H1 (cell line): ENCODE measurements at regions not wholly inside any gene's neighbourhood (a gene's known extent, or its start where the extent isn't known, plus 50 kb on each side); places are given as distances from the start of the nearest gene placed in this dataset.

ENCODE experiments used
- CTCF ChIA-PET: fragments of 300-600 bp; sonication (Branson Sonifier 250); formaldehyde crosslinking; loops from one replicate; lab custom pipeline; 2021; ENCODE audit not compliant: partially characterized antibody; lab: Charles Lee
- POLR2A ChIA-PET: fragments of 300-600 bp; sonication (Branson Sonifier 250); formaldehyde crosslinking; loops from one replicate; lab custom pipeline; 2021; ENCODE audit warnings: inconsistent platforms; ENCODE audit not compliant: partially characterized antibody; lab: Charles Lee
- DNase-seq, 2 experiments: peaks; one replicate each; pipeline versions ENCODE4 v3.0.0 to v3.0.0-alpha.2; 2010 to 2022; ENCODE audit warnings: low spot score in 2 of 2, low read depth in 1 of 2, mixed read lengths in 1 of 2
- FAIRE-seq: peaks from 2 replicates; lab custom pipeline; 2011; peaks lifted over from hg19 to GRCh38; lab: Jason Lieb, UNC
- H2AFZ ChIP-seq: 2 replicates; pipeline ENCODE4 v1.8.1; 2012; ENCODE audit warnings: low read length, inconsistent platforms
- H2AK5ac ChIP-seq: 2 replicates; pipeline ENCODE4 v1.6.1; 2013; ENCODE audit warnings: low read depth, low read length
- H2BK120ac ChIP-seq: replicated peaks from 2 replicates; pipeline ENCODE3; 2013; ENCODE audit warnings: low read depth, low read length, inconsistent platforms
- H2BK12ac ChIP-seq: 2 replicates; pipeline ENCODE4 v1.6.1; 2013; ENCODE audit warnings: low read depth, low read length
- H2BK15ac ChIP-seq: 2 replicates; pipeline ENCODE4 v1.6.1; 2013; ENCODE audit warnings: low read length
- H2BK20ac ChIP-seq: 2 replicates; pipeline ENCODE4 v1.6.1; 2013; ENCODE audit warnings: low read length
- H2BK5ac ChIP-seq: 2 replicates; pipeline ENCODE4 v1.6.1; 2013; ENCODE audit warnings: low read depth, low read length
- H3K14ac ChIP-seq: 2 replicates; pipeline ENCODE4 v1.6.1; 2013; ENCODE audit warnings: inconsistent platforms; ENCODE audit not compliant: insufficient read length
- H3K18ac ChIP-seq: 2 replicates; pipeline ENCODE4 v1.6.1; 2013; ENCODE audit warnings: low read length; ENCODE audit errors: extremely low read depth
- H3K23ac ChIP-seq: 2 replicates; pipeline ENCODE4 v1.6.1; 2013; ENCODE audit warnings: inconsistent platforms; ENCODE audit not compliant: insufficient read length
- H3K23me2 ChIP-seq: 2 replicates; pipeline ENCODE4 v1.6.1; 2013; ENCODE audit warnings: low read depth, low read length
- H3K27ac ChIP-seq: 2 replicates; pipeline ENCODE4 v1.6.1; 2011; ENCODE audit warnings: low read depth, low read length, inconsistent platforms
- H3K27me3 ChIP-seq, 4 experiments: replicated peaks in 1 of 4; 1 replicate in 1 of 4; 2 replicates in 3 of 4; pipeline versions ENCODE4 v1.6.1 to v1.8.1; 2011 to 2013; ENCODE audit warnings: low read length in 3 of 4, mild to moderate bottlenecking in 3 of 4, inconsistent platforms in 2 of 4, mixed read lengths in 2 of 4, moderate library complexity in 1 of 4; ENCODE audit not compliant: control insufficient read depth in 3 of 4, insufficient read depth in 3 of 4; ENCODE audit errors: extremely low read depth in 1 of 4
- H3K36me3 ChIP-seq, 4 experiments: 2 replicates each; pipeline versions ENCODE4 v1.6.1 to v1.8.1; 2011 to 2013; ENCODE audit warnings: mild to moderate bottlenecking in 4 of 4, low read length in 3 of 4, moderate library complexity in 2 of 4, control low read depth in 1 of 4, inconsistent platforms in 1 of 4; ENCODE audit not compliant: insufficient read depth in 4 of 4, control insufficient read depth in 2 of 4
- H3K4ac ChIP-seq: replicated peaks from 2 replicates; pipeline ENCODE3; 2013; ENCODE audit warnings: low read length, low read depth, mixed read lengths, inconsistent platforms; ENCODE audit not compliant: insufficient read length
- H3K4me1 ChIP-seq, 4 experiments: replicated peaks in 1 of 4; 1 replicate in 1 of 4; 2 replicates in 3 of 4; pipeline versions ENCODE4 v1.6.1 to v1.8.1; 2011 to 2013; ENCODE audit warnings: low read length in 3 of 4, inconsistent platforms in 2 of 4, mixed read lengths in 1 of 4; ENCODE audit not compliant: insufficient read depth in 4 of 4, control insufficient read depth in 3 of 4
- H3K4me2 ChIP-seq, 2 experiments: 2 replicates each; pipeline versions ENCODE4 v1.6.1 to v1.8.1; 2011 to 2013; ENCODE audit warnings: low read depth in 2 of 2, low read length in 2 of 2, control low read depth in 1 of 2, inconsistent platforms in 1 of 2, mild to moderate bottlenecking in 1 of 2; ENCODE audit not compliant: insufficient read depth in 1 of 2
- H3K4me3 ChIP-seq, 4 experiments: fragments of 200-600, 300-600 bp in 1 of 4; sonication (generic), shearing (Covaris generic), sonication (Bioruptor Twin) in 1 of 4; 2 replicates each; pipeline versions ENCODE4 v1.5.1 to v1.8.1; 2011 to 2016; ENCODE audit warnings: low read length in 4 of 4, low read depth in 3 of 4, control low read depth in 2 of 4, inconsistent platforms in 2 of 4, mild to moderate bottlenecking in 2 of 4, mixed read lengths in 1 of 4, moderate library complexity in 1 of 4; ENCODE audit not compliant: insufficient read depth in 2 of 4; ENCODE audit errors: extremely low read depth in 1 of 4
- H3K56ac ChIP-seq: replicated peaks from 2 replicates; pipeline ENCODE3; 2013; ENCODE audit warnings: low read depth, mild to moderate bottlenecking, mixed read lengths, low read length, inconsistent platforms; ENCODE audit not compliant: insufficient read length
- H3K79me1 ChIP-seq: 2 replicates; pipeline ENCODE4 v1.6.1; 2013; ENCODE audit warnings: low read depth, low read length, control low read depth
- H3K79me2 ChIP-seq, 2 experiments: 2 replicates each; pipeline versions ENCODE4 v1.6.1 to v1.8.1; 2012 to 2013; ENCODE audit warnings: low read length in 2 of 2, mild to moderate bottlenecking in 2 of 2, inconsistent platforms in 1 of 2; ENCODE audit not compliant: insufficient read depth in 2 of 2, control insufficient read depth in 1 of 2
- H3K9ac ChIP-seq, 4 experiments: replicated peaks in 1 of 4; 1 replicate in 1 of 4; 2 replicates in 3 of 4; pipeline versions ENCODE4 v1.6.1 to v1.8.1; 2011 to 2013; ENCODE audit warnings: low read depth in 3 of 4, low read length in 3 of 4, control low read depth in 2 of 4, mild to moderate bottlenecking in 2 of 4, moderate library complexity in 2 of 4, inconsistent platforms in 1 of 4; ENCODE audit errors: extremely low read depth in 1 of 4
- H3K9me3 ChIP-seq, 2 experiments: 2 replicates each; pipeline versions ENCODE4 v1.6.1 to v1.8.1; 2012 to 2013; ENCODE audit warnings: mild to moderate bottlenecking in 2 of 2, moderate library complexity in 2 of 2, control low read depth in 1 of 2, inconsistent platforms in 1 of 2, low read depth in 1 of 2, low read length in 1 of 2, mixed read lengths in 1 of 2; ENCODE audit not compliant: insufficient read depth in 2 of 2
- H4K20me1 ChIP-seq, 2 experiments: replicated peaks in 1 of 2; 2 replicates each; pipeline versions ENCODE3 to v1.8.1; 2011 to 2013; ENCODE audit warnings: inconsistent platforms in 2 of 2, low read length in 2 of 2, mild to moderate bottlenecking in 1 of 2; ENCODE audit not compliant: insufficient read depth in 2 of 2, control insufficient read depth in 1 of 2
- H4K5ac ChIP-seq: 2 replicates; pipeline ENCODE4 v1.6.1; 2013; ENCODE audit warnings: low read length, low read depth, mixed read lengths, inconsistent platforms; ENCODE audit not compliant: insufficient read length
- H4K8ac ChIP-seq: 2 replicates; pipeline ENCODE4 v1.8.0; 2013; ENCODE audit warnings: mild to moderate bottlenecking, moderate library complexity, low read length, inconsistent platforms; ENCODE audit not compliant: insufficient read depth; ENCODE audit errors: extremely low read depth
- H4K91ac ChIP-seq: replicated peaks from 2 replicates; pipeline ENCODE3; 2013; ENCODE audit warnings: low read length, mixed read lengths, inconsistent platforms; ENCODE audit not compliant: insufficient read length
- ATF3 ChIP-seq: IDR thresholded peaks from 2 replicates; pipeline ENCODE4 v1.6.1; 2011; ENCODE audit warnings: low read depth, mild to moderate bottlenecking, low read length; ENCODE audit not compliant: insufficient read depth
- BCL11A ChIP-seq, 2 experiments: IDR thresholded peaks; one replicate each; pipeline ENCODE4 v1.6.1; 2011; ENCODE audit warnings: low read depth in 2 of 2, low read length in 2 of 2, mild to moderate bottlenecking in 2 of 2
- EP300 ChIP-seq, 2 experiments: IDR thresholded peaks; 1 replicate in 1 of 2; 2 replicates in 1 of 2; pipeline ENCODE4 v1.6.1; 2011 to 2012; ENCODE audit warnings: low read depth in 2 of 2, low read length in 2 of 2, mild to moderate bottlenecking in 2 of 2, borderline replicate concordance in 1 of 2, inconsistent platforms in 1 of 2, moderate library complexity in 1 of 2
- GABPA ChIP-seq: IDR thresholded peaks from 2 replicates; pipeline ENCODE4 v1.6.1; 2011; ENCODE audit warnings: mild to moderate bottlenecking, low read length, moderate library complexity, borderline replicate concordance; ENCODE audit not compliant: insufficient read depth
- GTF2F1 ChIP-seq: IDR thresholded peaks from 2 replicates; pipeline ENCODE4 v1.6.1; 2012; ENCODE audit warnings: low read depth, low read length, improper control_type of control experiment, borderline replicate concordance
- HDAC6 ChIP-seq: IDR thresholded peaks from one replicate; pipeline ENCODE4 v1.7.1; 2012; ENCODE audit warnings: low read depth, mild to moderate bottlenecking, inconsistent platforms, low read length, moderate library complexity
- JUN ChIP-seq: IDR thresholded peaks from 2 replicates; pipeline ENCODE4 v1.6.1; 2011; ENCODE audit warnings: low read depth, mild to moderate bottlenecking, improper control_type of control experiment, low read length
- KDM1A ChIP-seq: fragments of 200-600, 300-600 bp; sonication (generic); IDR thresholded peaks from 2 replicates; pipeline ENCODE4 v1.7.1; 2016; ENCODE audit warnings: mild to moderate bottlenecking, low read length, borderline replicate concordance
- MAFK ChIP-seq: IDR thresholded peaks from 2 replicates; pipeline ENCODE4 v1.6.1; 2012; ENCODE audit warnings: low read depth, mild to moderate bottlenecking, improper control_type of control experiment, low read length
- SIN3A ChIP-seq, 2 experiments: IDR thresholded peaks in 1 of 2; conservative IDR thresholded peaks in 1 of 2; 2 replicates each; pipeline ENCODE4 v1.6.1; 2011 to 2012; ENCODE audit warnings: low read length in 2 of 2, improper control_type of control experiment in 1 of 2, low read depth in 1 of 2, mild to moderate bottlenecking in 1 of 2
- SRF ChIP-seq: IDR thresholded peaks from 2 replicates; pipeline ENCODE4 v1.6.1; 2011; ENCODE audit warnings: mild to moderate bottlenecking, low read depth, low read length, moderate library complexity
- SUZ12 ChIP-seq: fragments of 200-600 bp; sonication (generic); IDR thresholded peaks from 2 replicates; pipeline ENCODE4 v1.6.1; 2012; ENCODE audit warnings: mild to moderate bottlenecking, inconsistent platforms, low read length, moderate library complexity, mixed read lengths
- ZNF274 ChIP-seq: IDR thresholded peaks from 2 replicates; pipeline ENCODE4 v1.7.0; 2012; ENCODE audit warnings: low read length, borderline replicate concordance; ENCODE audit errors: extremely low read depth
- WGBS, 2 experiments: shearing (Covaris generic) in 1 of 2; methylation state at CpG; one replicate each; pipeline versions ENCODE4 v1.1.6 to v1.1.7; 2013 to 2015; ENCODE audit warnings: low lambda C conversion rate in 2 of 2, mixed read lengths in 2 of 2, inconsistent platforms in 1 of 2, low coverage in 1 of 2, missing lambda C conversion rate in 1 of 2; ENCODE audit not compliant: insufficient replicate concordance in 2 of 2, insufficient coverage in 1 of 2, insufficient read length in 1 of 2; ENCODE audit errors: extremely low coverage in 1 of 2, missing lambda C conversion rate in 1 of 2; 5-methylcytosine and 5-hydroxymethylcytosine counted together

DNA sequence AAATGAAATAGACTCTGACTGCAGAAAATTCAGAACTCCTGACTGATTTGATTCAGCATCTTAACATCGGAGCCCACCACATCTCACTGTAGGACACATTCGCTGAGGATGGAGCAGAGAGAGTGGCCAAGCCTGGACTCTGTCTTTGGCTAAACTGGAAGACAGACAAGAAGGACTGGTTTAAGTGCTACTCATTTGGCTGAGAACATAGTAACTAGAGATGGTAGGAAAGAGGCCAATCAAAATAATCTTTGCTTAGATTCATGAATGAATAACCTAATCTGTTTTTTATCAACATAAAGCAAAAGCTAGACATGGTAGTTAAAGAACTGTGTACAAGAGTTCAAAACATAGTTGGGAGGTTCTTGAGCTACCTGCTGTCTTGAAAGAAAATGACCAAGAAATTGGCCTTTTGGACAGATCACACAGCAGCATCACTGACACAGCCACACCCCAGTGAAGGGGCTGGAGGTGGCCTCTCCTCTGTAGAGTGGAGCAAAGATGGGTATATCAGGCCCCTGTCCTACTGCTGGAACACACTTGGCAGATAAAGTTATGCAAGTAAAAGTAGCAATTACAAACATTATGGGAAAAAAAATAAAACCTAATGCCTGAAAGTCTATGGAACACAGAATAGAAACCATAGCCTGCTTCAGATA lies 87.1 kb upstream of the NT5E start:
- no peak overlapping the region for H3K56ac ChIP-seq
- H2BK20ac ChIP-seq: no peak overlapping the region
- no peak overlapping the region for H3K4me3 ChIP-seq
- H4K8ac ChIP-seq: no peak overlapping the region
- CTCF ChIA-PET: interaction anchor here (1.5 to 5.6 kb wide), 2 partner anchors 11 to 120 kb away, joined by 3 to 47 read pairs; no protein-coding TSS in a partner anchor
- H3K23ac ChIP-seq: no peak overlapping the region
- H2AFZ ChIP-seq: no peak overlapping the region
- POLR2A ChIA-PET: no interaction called here
- H2BK12ac ChIP-seq: no peak overlapping the region
- no peaks in the 10 kb centered on the region for H3K23me2 ChIP-seq
- no peak overlapping the region for H2AK5ac ChIP-seq
- H3K27me3 ChIP-seq: no peaks in the 10 kb centered on the region
- WGBS, 2 experiments: 86% methylated on average over 2 of the region's 2 CpGs; no CpG with 5 or more reads in 1 of the 2 experiments
- H3K9ac ChIP-seq: no peak overlapping the region
- no peaks in the 10 kb centered on the region for H3K4me1 ChIP-seq
- no peaks in the 10 kb centered on the region for H3K79me1 ChIP-seq
- H3K79me2 ChIP-seq: no peaks in the 10 kb centered on the region
- H3K27ac ChIP-seq: no peak overlapping the region
- H4K20me1 ChIP-seq: no peaks in the 10 kb centered on the region
- no peak overlapping the region for H4K91ac ChIP-seq
- H3K9me3 ChIP-seq: no peaks in the 10 kb centered on the region
- H2BK5ac ChIP-seq: no peak overlapping the region
- H2BK120ac ChIP-seq: no peak overlapping the region
- H3K36me3 ChIP-seq: no peaks in the 10 kb centered on the region
- FAIRE-seq (no peak), DNase-seq (no peak)
- no peak overlapping the region for H2BK15ac ChIP-seq
- no peak overlapping the region for H3K4ac ChIP-seq
- H3K4me2 ChIP-seq: no peak overlapping the region
- no peak overlapping the region for H3K14ac ChIP-seq
- no peak overlapping the region for H4K5ac ChIP-seq
- H3K18ac ChIP-seq: no peak overlapping the region
- TF ChIP-seq SIN3A (conservative IDR thresholded peaks at IDR 0.05 in 1 of 2, IDR thresholded peaks at IDR 0.05 in 1 of 2; ENCODE audit: low read depth in 1 of 2, low read length in 2 of 2) (no peak), GTF2F1 (no peak), JUN (no peak), ZNF274 (no peak), KDM1A (no peak), HDAC6 (no peak), ATF3 (no peak), GABPA (no peak), SRF (no peak), SUZ12 (no peak), MAFK (no peak), EP300 (IDR thresholded peaks at IDR 0.05; ENCODE audit: borderline replicate concordance in 1 of 2, low read depth in 2 of 2, low read length in 2 of 2) (no peak), BCL11A (IDR thresholded peaks at IDR 0.05; ENCODE audit: low read depth in 2 of 2, low read length in 2 of 2) (no peak)
